ENCODE measurements at regions not wholly inside any gene's neighbourhood (a gene's known extent, or its start where the extent isn't known, plus 50 kb on each side); places are given as distances from the start of the nearest gene placed in this dataset.
A peak's percentile ranks its signal among the peaks of the same experiment; 100 is the strongest.

DNA sequence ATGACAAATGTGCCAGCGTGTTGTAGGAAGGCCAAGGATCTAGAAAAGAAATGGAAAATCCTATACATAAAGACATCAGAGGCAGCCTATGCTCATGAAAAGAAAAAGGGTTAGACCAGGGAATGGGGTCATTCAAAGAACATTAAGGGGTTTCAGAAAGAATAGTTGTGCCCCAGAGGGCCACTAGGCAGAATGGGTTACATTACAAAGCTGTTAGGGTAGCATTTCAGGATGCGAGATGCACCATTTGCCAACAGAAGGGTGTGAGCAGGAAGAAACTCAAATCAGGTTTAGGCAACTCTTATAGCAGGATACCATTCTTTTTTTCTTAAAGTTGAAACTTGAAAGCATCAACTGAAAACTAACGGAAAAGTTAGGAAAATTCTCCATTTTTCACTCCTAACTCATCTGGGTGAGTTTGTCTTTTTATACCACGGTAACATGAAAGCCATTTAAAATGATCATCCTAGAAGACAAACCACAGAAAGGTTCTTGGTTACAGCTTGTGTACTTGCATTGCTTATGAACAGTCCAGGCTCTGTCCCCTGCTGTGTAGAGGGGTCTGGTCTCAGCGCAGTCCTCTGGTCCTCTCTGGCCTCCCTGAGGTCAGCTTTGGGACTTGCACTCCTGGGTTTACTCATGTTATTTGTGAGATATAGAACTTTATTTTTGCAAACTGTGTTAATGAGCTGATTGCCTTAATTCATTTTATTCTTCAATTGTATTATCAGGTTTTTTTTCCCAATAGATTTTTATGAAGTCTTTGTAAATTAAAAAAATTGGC lies 209.1 kb downstream of the DACT1 start:
- no peak for DNase-seq (ENCODE audit: low spot score)

DNA sequence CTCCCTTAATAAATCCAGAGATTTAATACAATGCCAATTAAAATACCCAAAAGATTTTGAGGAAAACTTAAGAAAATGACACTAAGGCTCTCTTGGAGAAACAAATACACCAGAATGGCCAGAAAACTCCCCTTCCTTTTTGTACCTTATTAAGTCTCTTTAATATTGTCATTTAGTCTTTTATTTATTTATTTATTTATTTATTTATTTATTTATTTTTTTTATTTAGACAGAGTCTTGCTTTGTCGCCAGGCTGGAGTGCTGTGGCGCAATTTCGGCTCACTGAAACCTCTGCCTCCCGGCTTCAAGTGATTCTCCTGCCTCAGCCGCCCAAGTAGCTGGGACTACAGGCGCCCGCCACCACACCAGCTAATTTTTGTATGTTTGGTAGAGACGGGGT lies 210.6 kb downstream of the DACT1 start:
- DNase-seq (ENCODE audit: low spot score): no peak

DNA sequence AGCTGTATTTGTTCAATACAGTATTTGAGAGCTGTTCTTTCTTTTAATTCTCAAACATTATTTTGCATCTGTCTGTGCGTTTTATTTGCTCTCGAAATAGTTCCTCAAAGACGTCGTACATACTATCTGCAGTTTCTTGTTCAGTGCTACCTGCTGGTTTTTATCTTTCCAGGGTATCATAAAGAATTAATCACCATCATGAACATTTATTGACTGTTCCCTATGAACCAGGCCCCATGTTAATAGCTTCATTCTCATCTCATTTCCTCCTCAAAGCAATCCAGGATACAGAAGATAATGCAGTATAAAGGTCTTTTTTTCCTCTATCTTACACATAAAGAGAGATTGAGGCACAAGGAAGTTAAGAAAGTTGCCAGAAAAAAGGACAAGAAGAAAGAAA lies 211.8 kb downstream of the DACT1 start:
- DNase-seq (ENCODE audit: low spot score): no peak

DNA sequence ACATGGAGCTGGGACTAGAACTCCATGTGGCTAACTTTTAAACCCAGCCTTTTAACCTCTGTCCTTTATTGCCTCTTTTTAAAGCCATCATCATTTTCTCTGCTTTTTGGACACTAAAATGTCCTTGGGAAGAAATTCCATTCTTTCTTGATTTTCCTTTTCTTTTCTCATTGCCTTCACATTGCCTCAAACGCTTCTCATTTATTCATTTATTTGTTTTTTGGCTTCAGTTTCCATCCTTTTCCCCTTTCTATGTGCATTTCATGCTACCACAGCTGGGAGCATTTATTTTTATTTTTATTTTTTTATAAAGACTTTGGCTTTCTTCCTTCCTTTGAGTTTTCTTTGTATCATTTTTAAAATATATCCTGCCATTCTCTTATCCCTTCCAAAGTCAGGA lies 212.2 kb downstream of the DACT1 start:
- DNase-seq (ENCODE audit: low spot score): no peak

DNA sequence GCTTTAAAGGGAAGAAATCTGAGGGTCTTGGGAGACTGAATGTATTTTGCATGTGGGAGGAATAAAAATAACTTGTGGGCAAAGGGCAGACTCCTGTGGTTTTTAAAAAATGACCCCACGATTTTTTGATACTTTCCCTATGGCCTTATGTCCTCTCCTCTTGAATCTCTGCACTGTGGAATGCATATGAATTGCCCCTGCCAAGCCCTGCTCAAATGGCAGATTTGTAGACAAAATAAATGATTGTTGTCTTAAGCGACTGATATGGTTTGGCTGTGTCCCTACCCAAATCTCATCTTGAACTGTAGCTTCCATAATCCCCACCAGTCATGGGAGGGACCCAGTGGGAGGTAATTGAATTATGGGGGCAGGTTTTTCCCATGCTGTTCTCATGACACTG lies 223.8 kb downstream of the DACT1 start:
- DNase-seq (ENCODE audit: low spot score): no peak

DNA sequence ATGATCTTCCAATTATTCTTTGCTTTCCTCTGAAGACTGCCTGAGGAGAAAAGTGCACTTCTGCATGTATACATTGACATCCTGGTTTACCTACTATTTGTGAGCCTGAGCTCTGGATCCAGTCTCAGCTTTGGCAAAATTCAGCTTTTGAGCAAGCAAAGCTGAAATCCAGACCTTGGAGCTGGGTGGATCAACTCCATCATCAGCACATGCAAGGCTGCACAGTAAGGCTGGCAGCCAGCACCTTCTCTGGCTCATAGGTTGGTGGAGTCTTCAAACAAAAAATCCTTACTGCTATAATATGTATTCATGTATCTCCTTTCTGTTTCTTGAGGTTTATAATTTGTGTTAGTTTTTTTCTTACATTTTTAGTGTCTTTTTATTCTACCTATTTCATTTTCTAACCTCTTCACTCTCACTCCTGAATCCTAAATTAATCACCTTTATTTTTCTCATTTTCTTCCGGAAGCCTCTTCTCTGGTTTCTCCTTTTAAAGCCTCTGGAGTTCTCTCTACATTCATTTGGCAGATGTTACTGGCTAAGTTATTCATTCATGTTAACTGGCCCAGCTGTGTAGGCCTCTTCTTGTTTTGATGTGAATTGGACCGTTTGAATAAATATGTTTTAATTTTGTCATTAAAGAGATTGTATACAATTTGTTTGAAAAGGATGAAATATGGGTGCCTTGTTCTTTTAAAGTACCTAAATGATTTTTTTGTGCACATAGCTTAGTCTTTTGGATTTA lies 224.8 kb downstream of the DACT1 start:
- peak; percentile 72 for DNase-seq (ENCODE audit: low spot score)

DNA sequence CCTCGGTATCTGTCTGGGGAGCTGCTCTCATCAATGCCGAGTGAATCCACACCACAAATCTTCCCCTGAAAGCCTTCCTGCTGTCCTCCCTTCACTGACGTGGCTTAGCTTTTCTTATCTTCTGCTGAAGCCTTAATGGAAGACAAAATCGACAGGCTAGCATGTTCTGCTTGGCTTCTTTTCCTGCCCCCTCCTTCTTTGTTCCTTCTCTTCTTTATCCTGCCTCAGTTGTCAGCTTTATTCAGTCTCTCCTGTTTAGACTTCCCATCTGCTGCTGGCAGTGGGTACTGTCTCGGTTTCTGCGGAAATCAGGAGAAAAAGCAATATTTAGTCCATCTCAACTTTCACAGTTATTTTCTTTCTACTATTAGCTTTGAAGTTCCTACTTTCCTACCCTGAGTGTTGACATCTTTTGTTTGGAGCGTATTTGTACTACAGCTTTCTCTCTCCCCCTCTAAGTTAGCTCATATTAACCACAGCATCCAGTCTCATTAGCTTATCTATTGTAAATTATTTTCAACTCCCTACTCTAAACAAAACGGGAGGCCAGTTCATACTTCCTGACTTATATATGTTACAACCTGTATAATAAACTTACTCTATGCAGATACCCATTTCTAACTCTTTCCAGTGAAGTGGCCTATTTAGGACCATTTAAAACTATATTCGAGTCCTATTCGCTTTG lies 226.0 kb downstream of the DACT1 start:
- DNase-seq (ENCODE audit: low spot score): peak; percentile 61

DNA sequence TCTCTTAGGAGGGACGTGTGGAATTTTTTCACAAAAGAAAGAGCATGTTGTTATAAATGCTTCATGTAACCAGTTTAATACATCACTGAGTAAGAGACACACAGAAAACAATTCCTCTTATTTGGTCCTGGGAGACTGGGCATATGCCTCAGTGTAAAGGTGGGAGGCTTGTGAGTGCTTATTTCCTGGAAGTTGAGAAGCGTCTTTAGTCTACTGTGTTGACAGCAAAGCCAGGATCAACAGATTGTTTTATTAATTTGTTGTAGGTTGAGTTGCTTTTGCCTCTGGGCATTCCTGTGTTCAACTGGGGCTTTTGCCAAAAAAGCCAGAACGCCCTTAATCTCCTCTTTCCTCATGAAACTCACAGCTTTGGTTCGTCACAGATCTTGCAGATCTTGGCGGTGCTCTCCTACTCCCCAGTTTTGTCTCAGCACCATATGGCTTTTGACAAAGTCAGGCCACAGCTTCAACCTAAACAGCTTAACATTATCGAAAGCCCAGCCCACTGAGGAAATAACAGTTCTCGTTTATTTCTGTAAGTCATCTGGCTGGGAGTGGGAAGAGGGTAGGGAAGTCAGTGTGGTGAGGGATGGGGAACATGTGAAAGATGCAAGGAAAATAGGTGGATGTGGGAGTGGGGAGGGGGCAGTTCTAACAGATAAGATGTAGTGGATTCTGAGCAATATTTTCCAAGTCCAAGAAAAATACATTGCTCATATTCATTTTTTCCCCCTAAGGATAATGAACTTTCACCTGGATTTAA lies 227.2 kb downstream of the DACT1 start:
- peak; percentile 89 for DNase-seq (ENCODE audit: low spot score)

DNA sequence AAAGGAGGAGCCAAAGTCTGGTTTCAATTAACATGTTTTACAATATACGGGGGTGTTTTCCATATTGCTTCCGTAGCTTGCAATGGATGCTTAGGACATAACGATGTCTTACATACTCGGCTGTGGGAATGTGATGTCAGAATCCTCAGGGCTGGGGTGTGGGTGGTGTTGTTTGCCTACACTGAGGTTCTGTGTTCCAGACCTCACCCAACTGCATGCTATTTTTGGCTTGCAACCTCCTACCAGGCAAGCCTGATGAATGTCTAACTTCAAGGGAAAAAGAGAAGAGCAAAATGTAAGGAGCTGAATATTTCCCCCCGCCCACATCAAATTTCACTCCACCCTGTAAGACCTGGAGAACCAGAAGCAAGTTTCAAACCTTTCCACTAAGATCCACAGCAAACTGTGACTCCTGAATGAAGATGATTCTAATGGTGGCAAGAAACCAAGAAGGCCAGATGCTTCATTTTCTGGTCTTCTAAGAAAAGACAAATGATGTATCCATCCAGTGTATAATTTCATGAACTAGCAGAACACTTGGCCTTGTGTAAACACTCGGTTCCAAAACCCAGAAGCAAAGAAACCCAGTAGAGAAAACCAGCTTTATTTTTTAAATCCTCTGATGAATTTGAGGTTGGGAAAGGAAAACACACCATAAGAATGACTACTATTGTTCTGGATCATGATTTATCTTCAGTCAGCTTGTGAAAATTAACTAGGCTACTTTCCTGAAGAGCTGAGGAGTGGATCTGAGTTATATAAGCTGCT lies 227.9 kb downstream of the DACT1 start:
- peak; percentile 63 for DNase-seq (ENCODE audit: low spot score)

DNA sequence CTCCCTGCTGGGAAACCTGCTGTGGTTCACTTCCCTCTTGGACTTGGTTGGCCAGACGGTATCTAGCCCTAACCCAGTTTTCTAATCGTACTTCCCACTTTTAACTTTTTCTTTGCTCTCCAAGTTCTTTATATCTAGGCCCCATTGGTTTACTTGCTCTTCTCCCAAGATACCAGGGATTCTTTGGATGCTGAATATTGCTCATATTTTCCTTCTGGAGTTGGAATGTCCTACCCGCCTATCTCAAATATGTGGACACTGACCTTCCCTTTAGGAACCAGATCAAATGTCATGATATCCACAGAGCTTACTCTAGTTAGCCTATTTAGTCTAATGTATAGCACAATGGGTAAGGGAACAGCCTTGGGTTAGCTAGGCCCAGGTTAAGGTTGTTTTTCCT lies 228.6 kb downstream of the DACT1 start:
- no peak for DNase-seq (ENCODE audit: low spot score)

DNA sequence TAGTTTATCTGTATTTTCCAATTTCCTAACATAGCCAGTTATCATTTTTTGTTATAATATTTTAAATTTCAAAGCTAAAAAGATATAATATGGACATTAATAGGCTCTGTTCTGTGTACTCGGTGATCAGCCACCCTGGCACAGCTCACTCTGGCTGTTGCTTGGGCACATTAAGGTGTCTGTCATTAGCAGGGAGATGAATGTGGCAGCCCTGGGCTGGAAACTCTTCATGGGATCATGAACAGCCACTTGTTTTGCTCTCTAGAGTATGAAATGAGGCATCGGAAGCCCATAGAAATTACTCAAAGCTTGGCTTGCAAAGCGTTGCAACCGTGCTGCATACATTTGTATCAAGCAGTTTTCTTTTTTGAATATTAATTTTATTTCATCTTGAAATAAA lies 233.2 kb downstream of the DACT1 start:
- DNase-seq (ENCODE audit: low spot score): no peak

DNA sequence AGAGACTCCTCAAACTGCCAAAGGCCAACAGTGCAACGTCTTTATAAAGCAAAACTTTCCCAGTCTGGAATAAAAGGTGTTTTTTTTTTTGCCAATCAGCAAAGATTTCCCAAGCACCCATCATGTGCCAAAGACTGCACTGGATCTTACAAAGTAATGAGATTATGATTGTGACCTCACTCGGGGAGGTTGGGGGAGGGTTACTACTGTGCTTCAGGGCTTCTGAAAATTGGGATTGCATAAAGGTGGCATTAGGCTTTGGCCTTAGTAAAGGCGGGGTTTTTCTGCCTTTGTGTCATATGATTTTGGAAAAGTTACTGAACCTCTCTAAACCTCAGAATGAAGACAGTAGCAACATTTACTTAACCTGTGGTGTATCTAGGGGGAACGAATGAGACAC lies 233.8 kb downstream of the DACT1 start:
- DNase-seq (ENCODE audit: low spot score): no peak

DNA sequence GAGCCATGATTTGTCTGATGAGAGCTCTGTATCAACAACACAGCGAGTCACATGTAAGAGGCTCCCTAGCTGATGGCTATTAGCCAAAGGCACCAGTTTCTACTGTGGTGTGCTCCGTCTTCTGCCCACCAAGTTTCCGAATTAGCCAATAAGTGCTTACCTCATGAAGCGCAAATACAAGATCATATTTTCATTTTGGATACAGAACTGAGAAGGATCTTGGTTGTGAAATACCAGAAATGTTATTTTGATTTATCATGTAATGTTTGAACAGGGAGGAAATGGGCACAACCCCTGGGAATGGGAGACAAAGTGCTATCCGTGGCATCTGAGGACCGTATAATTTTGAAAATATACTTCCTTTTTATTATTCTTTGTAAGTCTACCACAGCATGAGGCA lies 234.3 kb downstream of the DACT1 start:
- DNase-seq (ENCODE audit: low spot score): no peak

DNA sequence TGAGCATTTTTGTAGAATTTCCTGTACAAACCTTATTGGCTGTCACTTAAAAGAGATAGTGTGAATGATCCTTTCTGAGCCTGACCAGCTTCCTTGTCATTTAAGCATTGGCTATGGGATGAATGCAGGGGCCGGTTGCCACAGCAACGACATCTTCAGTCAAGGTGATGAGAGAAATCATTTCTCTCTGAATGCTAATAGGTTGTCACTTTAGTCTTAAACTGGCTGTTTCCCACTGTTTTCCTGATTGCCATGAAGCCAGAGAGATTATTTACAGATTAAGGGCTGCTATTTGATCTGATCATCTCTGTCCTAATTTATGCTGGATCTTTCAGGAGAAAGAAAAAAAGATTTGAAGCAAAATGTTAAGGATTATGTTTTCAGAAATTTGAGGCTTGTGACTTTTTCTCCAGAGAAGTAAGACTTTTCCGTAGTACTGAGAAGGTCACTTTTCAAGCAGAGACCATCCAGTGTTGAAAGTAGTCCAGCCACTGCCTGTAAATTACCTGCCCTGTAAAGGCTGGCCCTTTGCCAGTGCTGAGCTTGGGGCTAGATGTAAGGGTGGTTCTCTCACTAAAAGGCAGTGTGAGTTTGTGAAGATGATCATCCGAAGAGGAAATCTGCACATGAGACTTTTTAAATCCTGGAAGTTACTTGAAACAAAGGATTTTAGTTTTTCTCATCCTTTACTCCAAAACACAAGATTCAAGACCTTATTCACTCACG lies 235.6 kb downstream of the DACT1 start:
- DNase-seq (ENCODE audit: low spot score): peak; percentile 48

DNA sequence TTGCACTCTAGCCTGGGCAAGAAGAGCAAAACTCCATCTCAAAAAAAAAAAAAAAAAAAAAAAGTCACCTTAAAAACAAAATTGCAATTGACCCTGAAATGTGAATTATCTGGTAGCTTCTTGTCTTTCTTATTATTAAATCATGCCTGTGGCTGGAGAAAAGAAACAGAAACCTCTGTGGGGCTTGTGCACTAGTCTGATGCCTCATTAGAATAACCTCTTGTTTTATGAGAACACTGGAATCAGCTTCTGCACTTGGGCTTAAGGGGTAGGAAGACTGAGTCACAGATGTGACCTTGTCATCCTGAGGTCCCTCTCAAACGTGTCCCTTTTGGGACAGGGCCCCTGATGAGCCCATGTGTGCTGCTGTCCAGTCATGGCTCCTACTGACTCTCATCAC lies 237.9 kb downstream of the DACT1 start:
- DNase-seq (ENCODE audit: low spot score): no peak

DNA sequence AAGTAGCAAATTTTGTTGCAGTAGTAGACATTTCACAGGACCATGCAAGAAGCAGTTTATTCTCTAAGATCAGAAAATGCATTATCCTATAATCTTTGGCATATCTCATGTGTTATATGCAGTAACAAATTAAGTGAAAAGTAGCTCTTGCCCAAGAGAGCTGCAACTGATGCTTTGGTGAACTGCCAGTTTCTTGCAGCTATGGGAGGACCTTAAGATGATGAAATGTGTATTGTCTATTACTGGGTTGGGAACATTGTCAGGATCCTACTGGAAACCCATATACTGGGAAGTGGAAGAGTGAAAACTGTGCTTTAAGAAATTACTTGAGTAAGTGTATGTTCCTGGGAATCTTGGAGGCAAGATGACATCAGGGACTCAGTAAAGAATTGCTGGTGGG lies 238.8 kb downstream of the DACT1 start:
- no peak for DNase-seq (ENCODE audit: low spot score)

DNA sequence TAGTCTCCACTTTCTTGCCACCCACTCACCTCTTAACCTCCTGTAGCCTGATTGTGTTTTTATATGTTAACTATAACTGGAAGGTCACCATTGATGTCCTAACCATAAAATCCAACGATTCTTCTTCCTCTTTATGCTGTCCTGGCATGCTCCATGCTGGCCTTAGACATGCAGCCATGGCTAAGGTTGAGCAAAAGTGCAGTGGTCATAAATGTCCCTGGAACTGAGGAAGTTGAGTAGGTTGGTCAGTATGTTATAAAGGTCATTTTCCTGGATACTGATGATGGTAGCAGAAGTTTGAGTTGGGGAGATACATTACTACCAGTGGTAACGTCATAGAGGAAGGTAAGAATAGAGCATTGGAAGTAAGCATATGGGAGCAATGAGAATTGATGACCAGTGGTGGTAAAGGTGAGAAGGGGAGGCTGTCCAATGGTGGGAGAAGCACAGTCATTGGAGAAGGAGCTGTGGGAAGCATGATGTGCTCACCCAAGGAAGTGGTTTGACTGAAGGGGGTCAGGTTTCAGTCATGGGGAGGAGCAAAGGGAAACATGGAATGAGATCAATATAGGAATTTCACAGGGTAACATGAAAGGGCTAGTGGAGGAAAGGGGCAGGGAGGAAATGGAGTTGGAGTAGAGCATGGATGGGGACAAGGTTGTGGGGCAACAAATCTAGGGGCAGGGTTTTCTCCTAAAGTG lies 240.8 kb downstream of the DACT1 start:
- DNase-seq (ENCODE audit: low spot score): no peak

DNA sequence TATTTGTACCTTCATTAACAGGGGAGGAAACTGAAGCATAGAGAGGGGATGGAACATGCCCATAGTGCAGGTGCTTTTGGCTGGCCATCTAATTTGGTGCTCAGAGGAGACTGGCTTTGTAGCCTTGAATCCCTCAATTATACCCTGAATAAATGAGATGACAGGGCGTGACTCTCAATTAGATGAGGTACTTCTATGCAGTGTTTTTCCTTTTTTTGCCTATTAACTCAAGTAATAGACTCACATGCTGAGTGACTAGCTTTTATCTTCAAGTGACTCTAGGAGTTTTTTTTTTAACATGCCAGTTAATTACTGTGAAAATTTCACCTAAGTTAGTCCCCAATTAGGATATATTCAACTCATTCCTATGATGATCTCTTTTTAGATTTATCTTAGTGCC lies 243.7 kb downstream of the DACT1 start:
- DNase-seq (ENCODE audit: low spot score): no peak

DNA sequence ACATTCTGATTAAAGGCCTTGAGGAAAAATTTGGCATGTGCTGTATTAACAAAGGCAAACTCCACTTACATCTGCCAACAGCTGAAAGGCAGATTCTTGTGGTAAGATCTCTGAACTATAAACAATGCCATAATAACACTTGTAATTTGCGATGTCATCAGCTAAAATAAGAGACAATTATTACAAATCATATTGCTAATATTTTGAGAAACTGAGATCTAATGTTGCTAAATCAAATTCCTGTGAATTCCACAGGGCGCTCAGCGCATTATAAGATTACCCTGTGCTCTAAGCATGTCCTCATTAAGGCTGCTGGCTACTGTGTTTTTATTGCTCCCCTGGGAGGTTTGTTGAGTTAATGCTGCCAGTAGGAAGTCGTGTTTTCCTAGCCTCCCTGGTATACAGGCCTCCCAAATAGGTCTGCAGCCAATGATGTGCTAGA lies 244.8 kb downstream of the DACT1 start:
- DNase-seq (ENCODE audit: low spot score): no peak

DNA sequence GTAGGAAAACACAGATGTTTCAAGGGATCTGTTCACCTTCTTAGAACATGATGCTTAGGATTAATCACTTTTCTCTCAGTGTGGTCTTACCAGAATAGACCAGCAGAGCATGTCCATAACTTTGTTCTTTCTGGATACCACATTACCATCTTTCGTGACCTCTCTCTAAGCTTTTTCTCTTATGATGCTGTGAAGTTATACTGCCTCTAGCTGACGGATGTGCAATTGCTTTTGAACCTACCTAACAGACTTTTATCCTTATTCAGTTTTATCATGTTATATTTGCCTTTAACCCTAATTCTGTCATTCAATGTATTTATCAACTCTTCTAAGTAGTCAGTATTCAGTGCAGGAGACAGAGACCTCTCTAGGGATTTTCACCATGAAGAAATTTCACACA lies 246.7 kb downstream of the DACT1 start:
- no peak for DNase-seq (ENCODE audit: low spot score)
